HepG2 (cell line): ENCODE measurements at regions not wholly inside any gene's neighbourhood (a gene's known extent, or its start where the extent isn't known, plus 50 kb on each side); places are given as distances from the start of the nearest gene placed in this dataset.

Experiments used
- ATAC-seq: fragments of 200-7000 bp; cut with Tn5 transposase; 3 replicates; pipeline ENCODE4 v1.9.1; 2020; ENCODE audit warnings: mild to moderate bottlenecking, moderate library complexity
- BruUV-seq: library from RNA; stranded (reverse); fragments of 400-500 nt; replicated peaks from 2 replicates; lab custom pipeline; 2021; lab: Mats Ljungman, UMichigan
- CTCF ChIA-PET: fragments of 300-600 bp; formaldehyde crosslinking; extraction: SDS; loops from one replicate; lab custom pipeline; 2021; ENCODE audit warnings: low total read pairs, inconsistent platforms, low intra/inter-chr PET ratio; lab: Yijun Ruan, JAX
- POLR2A ChIA-PET: fragments of 350-600 bp; sonication (Branson Sonifier 250); formaldehyde crosslinking; loops from one replicate; lab custom pipeline; 2020; ENCODE audit warnings: antibody characterized with exemption, inconsistent platforms; lab: Yijun Ruan, JAX
- DNase-seq: peaks from one replicate; pipeline ENCODE4 v3.0.0-alpha.2; 2015; ENCODE audit warnings: low spot score
- FAIRE-seq: peaks from 3 replicates; lab custom pipeline; 2011; peaks lifted over from hg19 to GRCh38; lab: Jason Lieb, UNC
- H2AFZ ChIP-seq: one replicate; pipeline ENCODE4 v1.6.1; 2011; ENCODE audit warnings: low read length, inconsistent platforms
- H3K27ac ChIP-seq: fragments of 300-600 bp; 3 replicates; pipeline ENCODE4 v1.8.0; 2011; ENCODE audit warnings: mixed run types, mild to moderate bottlenecking, mixed read lengths, low read length, inconsistent platforms; ENCODE audit not compliant: insufficient read depth; ENCODE audit errors: extremely low read length
- H3K27me3 ChIP-seq, 2 experiments: fragments of 200-600 bp in 1 of 2; 2 replicates in 1 of 2; 3 replicates in 1 of 2; pipeline versions ENCODE4 v1.6.0 to v1.8.0; 2011; ENCODE audit warnings: low read length in 2 of 2, mild to moderate bottlenecking in 2 of 2, moderate library complexity in 2 of 2, inconsistent platforms in 1 of 2; ENCODE audit not compliant: insufficient read depth in 2 of 2, control insufficient read depth in 1 of 2
- H3K36me3 ChIP-seq, 2 experiments: fragments of 200-600 bp in 1 of 2; replicated peaks in 1 of 2; 2 replicates in 1 of 2; 3 replicates in 1 of 2; pipeline versions ENCODE4 v1.5.1 to v1.8.0; 2011; ENCODE audit warnings: low read length in 2 of 2, inconsistent platforms in 1 of 2; ENCODE audit not compliant: insufficient read depth in 2 of 2, control insufficient read depth in 1 of 2
- H3K4me1 ChIP-seq: 2 replicates; pipeline ENCODE4 v1.5.1; 2012; ENCODE audit warnings: low read length, inconsistent platforms; ENCODE audit not compliant: insufficient read depth
- H3K4me2 ChIP-seq: 2 replicates; pipeline ENCODE4 v1.6.0; 2011; ENCODE audit warnings: low read depth, low read length, inconsistent platforms
- H3K4me3 ChIP-seq, 3 experiments: fragments of 200-600 bp in 1 of 3; sonication (generic), shearing (Covaris generic) in 1 of 3; replicated peaks in 1 of 3; 2 replicates each; pipeline ENCODE4 v1.5.1; 2011 to 2016; ENCODE audit warnings: low read length in 3 of 3, inconsistent platforms in 2 of 3, low read depth in 2 of 3, mild to moderate bottlenecking in 2 of 3, control low read depth in 1 of 3, mixed read lengths in 1 of 3; ENCODE audit not compliant: insufficient read depth in 1 of 3
- H3K79me2 ChIP-seq: one replicate; pipeline ENCODE4 v1.6.1; 2011; ENCODE audit warnings: low read length, inconsistent platforms; ENCODE audit not compliant: insufficient read depth
- H3K9ac ChIP-seq: 2 replicates; pipeline ENCODE4 v1.6.0; 2011; ENCODE audit warnings: mild to moderate bottlenecking, low read depth, low read length, inconsistent platforms; ENCODE audit not compliant: insufficient read depth
- H3K9me3 ChIP-seq: 2 replicates; pipeline ENCODE4 v1.5.1; 2012; ENCODE audit warnings: mild to moderate bottlenecking, low read length
- H4K20me1 ChIP-seq: 2 replicates; pipeline ENCODE4 v1.6.0; 2011; ENCODE audit warnings: inconsistent platforms, mild to moderate bottlenecking, low read length, moderate library complexity; ENCODE audit not compliant: insufficient read depth
- FOXK1 ChIP-seq: sonication (generic); formaldehyde crosslinking; IDR thresholded peaks from 2 replicates; pipeline ENCODE4 v1.4.0; 2020; ENCODE audit warnings: low read depth, missing genetic modification reagents, borderline replicate concordance
- GPBP1L1 ChIP-seq: sonication (generic); formaldehyde crosslinking; IDR thresholded peaks from 2 replicates; pipeline ENCODE4 v1.5.0; 2020; ENCODE audit warnings: mild to moderate bottlenecking, missing genetic modification reagents
- KLF6 ChIP-seq: IDR thresholded peaks from 2 replicates; pipeline ENCODE4 v1.8.0; 2016; ENCODE audit warnings: missing biosample characterization, missing genetic modification reagents
- MAF1 ChIP-seq: sonication (generic); formaldehyde crosslinking; IDR thresholded peaks from 2 replicates; pipeline ENCODE4 v1.5.0; 2020; ENCODE audit warnings: missing genetic modification reagents, borderline replicate concordance
- NKX3-1 ChIP-seq: sonication (generic); formaldehyde crosslinking; IDR thresholded peaks from 2 replicates; pipeline ENCODE4 v1.5.0; 2020; ENCODE audit warnings: missing genetic modification reagents
- RERE ChIP-seq: IDR thresholded peaks from 2 replicates; pipeline ENCODE4 v1.6.1; 2016; ENCODE audit warnings: low read depth, missing genetic modification reagents, missing compliant biosample characterization
- TRIM22 ChIP-seq: fragments of 450-650 bp; IDR thresholded peaks from 2 replicates; pipeline ENCODE4 v1.6.1; 2017
- ZNF879 ChIP-seq: sonication (generic); formaldehyde crosslinking; IDR thresholded peaks from 2 replicates; pipeline ENCODE4 v1.8.1; 2023; ENCODE audit warnings: missing genetic modification reagents
- ZSCAN30 ChIP-seq: sonication (generic); formaldehyde crosslinking; IDR thresholded peaks from 2 replicates; pipeline ENCODE4 v1.5.0; 2020; ENCODE audit warnings: mild to moderate bottlenecking, missing genetic modification reagents
- WGBS: methylation state at CpG from one replicate; pipeline ENCODE4 v1.1.6; 2017; ENCODE audit warnings: low lambda C conversion rate; 5-methylcytosine and 5-hydroxymethylcytosine counted together
- in situ Hi-C: cut with HindIII; loops from 2 replicates; pipeline ENCODE4 v1.10.0; 2017; ENCODE audit warnings: low pct_unique_long_range_greater_than_20kb; ENCODE audit not compliant: extremely low pct_ligation_motif_present
- intact Hi-C: fragments of 100-400 bp; cut with micrococcal nuclease; formaldehyde crosslinking; loops from one replicate; pipeline ENCODE4 v1.10.0; 2022; ENCODE audit not compliant: unreplicated experiment
- TF ChIP-seq, protein P1 (sequence below): IDR thresholded peaks from 2 replicates; pipeline ENCODE4 v1.6.1; 2016; ENCODE audit warnings: missing biosample characterization, missing genetic modification reagents, low read depth

DNA sequence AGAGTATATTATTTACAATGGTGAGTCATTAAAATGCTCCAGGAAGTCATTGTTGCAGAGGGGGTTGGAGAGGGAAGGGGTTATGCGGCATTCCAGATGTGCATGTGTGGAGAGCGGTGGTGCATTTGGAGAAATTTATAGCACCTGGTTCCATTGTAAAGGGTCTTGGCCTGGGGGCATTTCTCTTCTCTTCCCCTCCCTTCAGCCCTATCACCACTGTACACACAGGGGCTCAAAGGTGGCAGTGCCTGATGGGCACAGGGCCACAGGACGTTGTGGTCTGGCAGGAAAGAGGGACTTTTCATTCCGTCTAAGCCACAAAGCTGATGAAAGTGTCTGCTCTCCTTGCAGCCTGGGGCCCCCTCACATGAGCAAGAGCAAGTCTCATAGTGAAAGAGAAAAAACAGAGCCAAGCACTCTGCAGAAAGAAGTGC, 442.4 kb upstream of the ZNF462 start (continued):
- TF ChIP-seq, protein P1, sequence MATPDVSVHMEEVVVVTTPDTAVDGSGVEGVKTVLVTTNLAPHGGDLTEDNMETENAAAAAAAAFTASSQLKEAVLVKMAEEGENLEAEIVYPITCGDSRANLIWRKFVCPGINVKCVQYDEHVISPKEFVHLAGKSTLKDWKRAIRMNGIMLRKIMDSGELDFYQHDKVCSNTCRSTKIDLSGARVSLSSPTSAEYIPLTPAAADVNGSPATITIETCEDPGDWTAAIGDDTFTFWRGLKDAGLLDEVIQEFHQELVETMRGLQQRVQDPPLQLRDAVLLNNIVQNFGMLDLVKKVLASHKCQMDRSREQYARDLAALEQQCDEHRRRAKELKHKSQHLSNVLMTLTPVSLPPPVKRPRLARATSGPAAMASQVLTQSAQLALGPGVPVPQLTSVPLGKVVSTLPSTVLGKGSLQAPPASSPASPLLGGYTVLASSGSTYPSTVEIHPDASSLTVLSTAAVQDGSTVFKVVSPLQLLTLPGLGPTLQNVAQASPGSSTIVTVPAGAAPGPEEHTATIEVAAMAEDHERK: no peak

DNA sequence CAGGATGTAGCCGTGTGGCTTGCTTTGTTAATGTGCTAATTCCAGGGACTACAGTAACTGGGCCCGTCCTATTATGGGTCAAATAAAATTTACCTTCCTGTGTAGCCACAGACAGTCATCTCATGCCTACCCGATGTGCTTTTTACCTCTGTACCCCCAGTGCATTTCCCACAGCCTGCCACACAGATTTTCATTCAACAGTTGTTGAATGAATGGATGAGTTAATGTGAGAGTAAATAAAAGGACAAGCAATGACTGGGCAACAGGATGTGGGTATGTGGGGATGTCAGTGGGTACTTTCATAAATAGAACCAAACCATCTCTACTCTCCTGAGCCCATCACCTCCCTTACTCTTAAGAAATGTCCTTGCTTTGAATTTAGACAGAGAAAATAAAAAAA, 441.2 kb upstream of the ZNF462 start:
- in situ Hi-C loops (no loop called here), intact Hi-C loops (no loop called here)
- no peak for FAIRE-seq

More for the DNA sequence above, 441.2 kb upstream of the ZNF462 start:
- no peak for DNase-seq
- no peak overlapping the region for H3K4me2 ChIP-seq
- no TSS peak for BruUV-seq
- no peak overlapping the region for H3K4me3 ChIP-seq
- H3K9me3 ChIP-seq: no peaks in the 10 kb centered on the region
- TF ChIP-seq FOXK1 (no peak), NKX3-1 (CRISPR knock-in tag) (no peak), RERE (CRISPR knock-in tag) (no peak), GPBP1L1 (CRISPR knock-in tag) (no peak), TRIM22 (no peak), ZNF879 (CRISPR knock-in tag) (no peak), ZSCAN30 (CRISPR knock-in tag) (no peak), MAF1 (CRISPR knock-in tag) (no peak), KLF6 (CRISPR knock-in tag) (no peak)
- POLR2A ChIA-PET: no interaction called here
- H3K79me2 ChIP-seq: no peaks in the 10 kb centered on the region
- H3K4me1 ChIP-seq: no peaks in the 10 kb centered on the region
- H3K9ac ChIP-seq: no peak overlapping the region
- no peaks in the 10 kb centered on the region for H3K36me3 ChIP-seq
- CTCF ChIA-PET: no interaction called here
- WGBS: 0% methylated on average over 3 of the region's 3 CpGs
- H3K27ac ChIP-seq: no peak overlapping the region
- no peak for ATAC-seq
- H4K20me1 ChIP-seq: no peaks in the 10 kb centered on the region
- H3K27me3 ChIP-seq: no peaks in the 10 kb centered on the region
- H2AFZ ChIP-seq: no peak overlapping the region
